Aorta (tissue), 5 donors: ENCODE measurements at regions not wholly inside any gene's neighbourhood (a gene's known extent, or its start where the extent isn't known, plus 50 kb on each side); places are given as distances from the start of the nearest gene placed in this dataset.
"Not testable (repeated sequence)": the region's sequence is repeated elsewhere in the genome, so short reads cannot be mapped to it uniquely, and the experiment has no call there.

Experiments used
- ATAC-seq: fragments of 200-7000 bp; cut with Tn5 transposase; one replicate; pipeline ENCODE4 v1.9.1; 2022; ENCODE audit warnings: moderate library complexity; ENCODE audit not compliant: low FRiP score
- DNase-seq, 2 donors: peaks; one replicate each; pipeline ENCODE4 v3.0.0-alpha.2; 2020
- H3K27ac ChIP-seq, 2 donors: one replicate each; pipeline ENCODE4 v1.5.1; 2013; ENCODE audit warnings: low read length in 2 of 2, mild to moderate bottlenecking in 2 of 2, moderate library complexity in 2 of 2, control low read depth in 1 of 2, inconsistent platforms in 1 of 2, low read depth in 1 of 2
- H3K27me3 ChIP-seq, 2 donors: one replicate each; pipeline ENCODE4 v1.6.1; 2013; ENCODE audit warnings: control low read depth in 1 of 2, low read length in 1 of 2, mild to moderate bottlenecking in 1 of 2, moderate library complexity in 1 of 2; ENCODE audit not compliant: insufficient read depth in 2 of 2, control insufficient read depth in 1 of 2
- H3K36me3 ChIP-seq, 2 donors: one replicate each; pipeline ENCODE4 v1.6.1; 2013; ENCODE audit warnings: control low read depth in 1 of 2, low read length in 1 of 2, mild to moderate bottlenecking in 1 of 2; ENCODE audit not compliant: insufficient read depth in 2 of 2, control insufficient read depth in 1 of 2
- H3K4me1 ChIP-seq, 2 donors: one replicate each; pipeline ENCODE4 v1.6.1; 2013; ENCODE audit warnings: low read length in 2 of 2, control low read depth in 1 of 2, mild to moderate bottlenecking in 1 of 2, moderate library complexity in 1 of 2; ENCODE audit not compliant: insufficient read depth in 2 of 2, control insufficient read depth in 1 of 2
- H3K4me3 ChIP-seq, 2 donors: one replicate each; pipeline ENCODE4 v1.5.1; 2013; ENCODE audit warnings: low read length in 2 of 2, control low read depth in 1 of 2, mild to moderate bottlenecking in 1 of 2
- H3K9me3 ChIP-seq: one replicate; pipeline ENCODE4 v1.6.1; 2013; ENCODE audit warnings: mild to moderate bottlenecking, low read length; ENCODE audit not compliant: control insufficient read depth
- WGBS, 2 donors: extraction: QIAGEN DNeasy Blood & Tissue Kit; methylation state at CpG; one replicate each; pipeline ENCODE4 v1.1.7; 2013; 5-methylcytosine and 5-hydroxymethylcytosine counted together
- intact Hi-C, 2 donors: fragments of 100-400 bp; cut with DNase I; formaldehyde crosslinking; loops; one replicate each; pipeline versions ENCODE4 v1.14.2 to v1.15.0; 2022
- donor health status: healthy with polysubstance abuse.
- donor health status: Bipolar disorder and iron deficiency.
- donor health status: DM: no; HTN: no; CAD: no.
- donor health status: DM: no; HTN: no; CAD: no.
- donor health status: DM: yes; HTN: yes; CAD: no.

DNA sequence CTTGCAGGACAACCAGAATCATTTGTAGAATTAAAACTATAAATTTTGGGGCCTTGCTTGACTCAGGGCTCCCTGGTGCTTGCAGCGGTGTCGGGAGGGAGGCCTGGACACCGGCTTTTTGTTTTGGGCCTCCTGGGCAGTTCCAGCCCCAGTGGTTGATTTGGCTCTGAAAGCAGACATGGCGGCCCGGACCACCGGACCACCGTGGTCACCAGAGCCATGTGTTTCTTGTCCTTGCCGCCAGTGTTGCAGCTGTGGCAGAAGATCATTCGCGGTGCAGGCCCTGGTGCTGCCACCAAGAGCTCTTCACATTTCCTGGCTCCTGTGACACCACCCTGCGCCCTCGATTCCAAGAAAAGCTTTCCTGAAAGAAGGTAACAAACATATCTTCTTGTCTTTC is 484.8 kb downstream of the BRINP3 start:
- Histone ChIP-seq H3K9me3 (no peaks in the 10 kb centered on the region), H3K27me3 (no peaks in the 10 kb centered on the region), H3K4me1 (no peaks in the 10 kb centered on the region), H3K36me3 (no peaks in the 10 kb centered on the region), H3K27ac (no peak overlapping the region), H3K4me3 (no peak overlapping the region)
- ATAC-seq (no peak), DNase-seq (no peak)
- intact Hi-C loops: no loop called here
- WGBS, 2 donors: 91 to 93% methylated on average over 12 of the region's 12 CpGs

DNA sequence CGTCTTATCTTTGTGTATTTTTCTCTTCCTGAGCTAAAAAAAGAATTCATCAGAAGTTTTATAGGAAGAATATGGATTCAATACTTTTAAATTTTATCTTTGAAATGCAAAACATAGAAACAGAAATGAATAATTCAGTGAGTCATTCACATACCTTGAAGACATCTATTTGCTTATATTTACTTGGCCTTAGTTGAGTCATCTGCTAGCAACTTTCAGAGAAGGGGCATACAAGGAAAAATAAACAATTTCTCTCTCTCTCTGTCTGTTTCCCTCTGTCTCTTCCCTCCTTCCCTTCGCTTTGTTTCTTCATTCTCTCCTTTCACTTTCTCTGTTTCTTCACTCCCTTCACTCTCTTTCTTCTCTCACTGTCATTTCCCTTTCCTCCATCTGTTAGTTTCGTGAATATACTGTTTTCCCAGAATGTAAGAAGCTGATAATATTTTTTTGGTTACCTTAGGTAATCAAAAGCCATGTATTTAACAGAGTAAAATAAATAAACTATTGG is 477.2 kb downstream of the BRINP3 start:
- intact Hi-C loops: no loop called here
- Histone ChIP-seq H3K9me3 (no peaks in the 10 kb centered on the region), H3K4me1 (no peaks in the 10 kb centered on the region), H3K27ac (no peak overlapping the region), H3K4me3 (no peak overlapping the region), H3K27me3 (no peaks in the 10 kb centered on the region), H3K36me3 (no peaks in the 10 kb centered on the region)
- WGBS, 2 donors: 75 to 76% methylated on average over 3 of the region's 3 CpGs
- DNase-seq (no peak), ATAC-seq (no peak)

DNA sequence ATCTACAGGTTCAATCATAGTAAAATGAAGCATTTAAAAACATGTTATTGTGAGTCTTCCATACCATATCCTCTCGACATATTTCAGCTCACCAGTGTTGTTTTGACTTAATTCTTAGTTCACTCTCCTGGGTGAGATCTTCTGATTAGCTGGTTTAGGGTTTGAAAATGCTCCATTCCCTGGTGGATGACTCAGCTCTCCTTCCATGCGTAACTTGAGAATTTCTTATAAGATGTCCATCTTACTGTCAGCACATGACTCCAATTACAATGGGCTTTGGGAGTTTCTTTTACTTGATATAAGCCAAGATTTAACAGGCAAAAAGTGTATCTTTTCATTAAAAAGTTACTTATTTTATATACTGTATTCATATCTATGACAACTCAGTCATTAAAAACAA is 476.5 kb downstream of the BRINP3 start:
- no peaks in the 10 kb centered on the region for H3K9me3 ChIP-seq
- intact Hi-C loops: no loop called here
- no peak overlapping the region for H3K27ac ChIP-seq
- no peaks in the 10 kb centered on the region for H3K4me1 ChIP-seq
- no peaks in the 10 kb centered on the region for H3K27me3 ChIP-seq
- 77 to 84% methylated on average over 2 of the region's 2 CpGs for WGBS, 2 donors
- DNase-seq (no peak), ATAC-seq (no peak)
- H3K36me3 ChIP-seq: no peaks in the 10 kb centered on the region
- no peak overlapping the region for H3K4me3 ChIP-seq

DNA sequence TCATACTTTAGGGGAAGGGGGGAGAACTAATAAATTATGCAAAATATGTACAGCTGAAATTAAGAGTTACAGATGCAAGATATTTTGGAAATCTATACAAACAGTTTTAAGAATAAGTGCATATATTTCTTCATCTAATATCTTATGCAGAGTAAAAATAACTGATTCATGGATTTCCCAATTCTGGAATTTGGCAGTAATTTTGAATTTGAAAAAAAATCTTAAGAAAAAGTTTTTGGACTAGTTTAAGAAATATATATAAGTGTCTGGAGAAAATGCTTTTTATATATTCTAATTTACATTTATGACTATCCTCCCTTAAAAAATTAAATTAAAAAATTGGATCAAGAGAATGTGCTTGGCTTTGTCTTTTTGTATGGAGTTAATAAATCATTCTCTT is 474.3 kb downstream of the BRINP3 start:
- DNase-seq (no peak), ATAC-seq (no peak)
- Histone ChIP-seq H3K4me1 (no peaks in the 10 kb centered on the region), H3K36me3 (no peaks in the 10 kb centered on the region), H3K27ac (no peak overlapping the region), H3K9me3 (no peaks in the 10 kb centered on the region), H3K4me3 (no peak overlapping the region), H3K27me3 (no peaks in the 10 kb centered on the region)
- intact Hi-C loops: no loop called here

DNA sequence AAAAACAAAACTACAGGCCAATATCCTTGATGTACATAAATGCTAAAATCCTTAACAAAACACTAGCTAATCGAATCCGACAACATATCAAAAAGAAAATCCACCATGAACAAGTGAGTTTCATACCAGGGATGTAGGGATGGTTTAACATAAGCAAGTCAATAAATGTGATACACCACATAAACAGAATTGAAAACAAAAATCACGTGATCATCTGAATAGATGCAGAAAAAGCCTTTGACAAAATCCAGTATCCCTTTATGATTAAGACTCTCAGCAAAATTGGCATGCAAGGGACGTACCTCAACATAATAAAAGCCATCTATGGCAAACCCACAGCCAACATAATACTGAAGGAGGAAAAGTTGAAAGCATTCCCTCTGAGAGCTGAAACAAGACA is 466.1 kb downstream of the BRINP3 start:
- DNase-seq (no peak), ATAC-seq (no peak)
- Histone ChIP-seq H3K27me3 (no peaks in the 10 kb centered on the region), H3K9me3 (no peaks in the 10 kb centered on the region), H3K27ac (no peak overlapping the region), H3K4me3 (no peak overlapping the region), H3K4me1 (no peaks in the 10 kb centered on the region), H3K36me3 (no peaks in the 10 kb centered on the region)
- WGBS, 2 donors: 85 to 86% methylated on average over 4 of the region's 4 CpGs
- intact Hi-C loops: no loop called here

DNA sequence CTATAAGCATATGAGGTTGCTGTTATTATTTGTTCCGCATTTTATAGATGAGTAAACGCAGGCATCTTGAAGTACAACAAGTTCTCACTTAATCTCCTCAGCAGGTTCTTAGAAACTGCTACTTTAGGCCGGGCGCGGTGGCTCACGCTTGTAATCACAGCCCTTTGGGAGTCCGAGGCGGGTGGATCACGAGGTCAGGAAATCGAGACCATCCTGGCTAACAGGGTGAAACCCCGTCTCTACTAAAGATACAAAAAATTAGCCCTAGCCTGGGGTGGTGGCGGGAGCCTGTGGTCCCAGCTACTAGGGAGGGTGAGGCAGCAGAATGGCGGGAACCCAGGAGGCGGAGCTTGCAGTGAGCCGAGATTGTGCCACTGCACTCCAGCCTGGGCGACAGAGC is 458.5 kb downstream of the BRINP3 start:
- ATAC-seq, intact Hi-C loops, H3K36me3 ChIP-seq, H3K9me3 ChIP-seq, H3K4me1 ChIP-seq, H3K27me3 ChIP-seq, H3K27ac ChIP-seq, DNase-seq, H3K4me3 ChIP-seq: not testable (repeated sequence)
- 95% methylated on average over 16 of the region's 16 CpGs for WGBS, 2 donors

DNA sequence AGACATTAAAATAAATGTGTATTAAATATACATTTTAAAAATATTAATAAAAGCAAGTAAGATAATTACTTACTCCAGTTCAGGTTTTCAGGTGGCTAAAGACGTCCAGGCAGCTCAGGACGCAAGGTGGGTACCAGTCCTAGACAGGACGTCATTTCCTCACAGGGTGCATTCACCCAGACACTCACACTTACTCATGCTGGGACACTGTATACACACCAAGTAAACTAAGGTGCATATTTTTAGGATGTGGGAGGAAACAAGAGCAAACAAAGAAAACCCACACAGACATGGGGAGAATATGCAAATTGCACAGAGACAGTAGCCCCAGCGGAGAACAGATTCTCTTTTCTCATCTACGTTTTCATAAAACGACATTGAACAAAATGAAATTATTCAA is 457.9 kb downstream of the BRINP3 start:
- no peaks in the 10 kb centered on the region for H3K9me3 ChIP-seq
- no peak overlapping the region for H3K4me3 ChIP-seq
- intact Hi-C loops: no loop called here
- 92 to 95% methylated on average over 6 of the region's 6 CpGs for WGBS, 2 donors
- DNase-seq: no peak
- no peaks in the 10 kb centered on the region for H3K4me1 ChIP-seq
- no peak for ATAC-seq
- no peaks in the 10 kb centered on the region for H3K27me3 ChIP-seq
- H3K27ac ChIP-seq: no peak overlapping the region
- no peaks in the 10 kb centered on the region for H3K36me3 ChIP-seq

DNA sequence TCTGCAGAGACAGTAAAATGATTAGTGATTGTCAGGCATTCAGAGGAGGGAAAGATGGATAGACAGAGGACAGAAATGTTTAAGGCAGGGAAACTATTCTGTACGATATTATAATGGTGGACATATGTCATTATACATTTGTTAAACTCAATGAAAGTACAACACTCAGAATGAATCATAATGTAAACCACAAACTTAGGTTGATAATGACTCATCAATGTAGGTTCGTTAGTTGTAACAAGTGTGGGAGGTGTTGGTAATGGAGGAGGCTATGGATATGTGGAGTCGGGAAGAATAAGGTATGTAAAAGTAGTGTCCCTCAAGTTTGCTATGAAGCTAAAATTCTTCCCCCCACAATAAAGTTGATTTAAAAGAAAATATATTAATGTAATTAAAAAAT is 455.0 kb downstream of the BRINP3 start:
- no peaks in the 10 kb centered on the region for H3K4me1 ChIP-seq
- ATAC-seq (no peak), DNase-seq (no peak)
- H3K4me3 ChIP-seq: no peak overlapping the region
- WGBS, 2 donors: 79 to 83% methylated on average over 3 of the region's 3 CpGs
- no peaks in the 10 kb centered on the region for H3K9me3 ChIP-seq
- H3K27ac ChIP-seq: no peak overlapping the region
- intact Hi-C loops: no loop called here
- no peaks in the 10 kb centered on the region for H3K36me3 ChIP-seq
- no peaks in the 10 kb centered on the region for H3K27me3 ChIP-seq

DNA sequence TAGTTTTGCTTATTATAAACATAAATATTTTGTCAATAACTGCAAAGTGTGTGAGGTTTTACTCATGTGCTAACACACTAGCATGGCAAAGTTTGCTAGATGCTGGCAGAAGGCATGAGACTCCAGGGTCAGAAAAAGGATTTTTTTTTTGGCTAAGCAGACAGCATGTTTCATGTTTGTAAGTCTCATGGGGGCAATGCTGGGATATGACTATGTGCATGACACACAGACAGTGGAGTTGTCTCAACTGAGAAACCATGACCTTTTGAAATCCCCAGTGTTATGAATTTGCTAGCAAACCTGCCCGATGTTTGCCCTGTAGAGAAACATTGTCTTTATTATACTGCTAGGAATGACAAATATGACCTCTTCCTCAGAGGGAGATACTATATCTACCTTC is 448.2 kb downstream of the BRINP3 start:
- H3K4me1 ChIP-seq: no peaks in the 10 kb centered on the region
- H3K4me3 ChIP-seq: no peak overlapping the region
- no peak for ATAC-seq
- intact Hi-C loops: no loop called here
- WGBS, 2 donors: 66 to 75% methylated on average over 1 of the region's 1 CpG
- no peaks in the 10 kb centered on the region for H3K27me3 ChIP-seq
- no peak for DNase-seq
- H3K9me3 ChIP-seq: peaks cover 2% of the 10 kb centered on the region
- no peaks in the 10 kb centered on the region for H3K36me3 ChIP-seq
- H3K27ac ChIP-seq: no peak overlapping the region
